SK-N-MC (cell line): ENCODE measurements at regions not wholly inside any gene's neighbourhood (a gene's known extent, or its start where the extent isn't known, plus 50 kb on each side); places are given as distances from the start of the nearest gene placed in this dataset.

Experiments
- DNase-seq: peaks from one replicate; pipeline ENCODE4 v3.0.0-alpha.2; 2011; ENCODE audit warnings: low read depth, low spot score
- H3K27ac ChIP-seq: fragments of 200-600 bp; sonication (generic); 2 replicates; pipeline ENCODE4 v1.5.1; 2016; ENCODE audit warnings: mixed run types
- H3K36me3 ChIP-seq: fragments of 200-600 bp; sonication (generic); 2 replicates; pipeline ENCODE4 v1.6.1; 2017; ENCODE audit warnings: antibody characterized with exemption, low read length, mixed read lengths; ENCODE audit not compliant: insufficient read depth
- H3K4me3 ChIP-seq: fragments of 200-600 bp; sonication (generic); 2 replicates; pipeline ENCODE4 v1.5.1; 2016
- H3K9ac ChIP-seq: fragments of 200-600 bp; sonication (generic); 2 replicates; pipeline ENCODE4 v1.8.0; 2017; ENCODE audit warnings: mixed run types, mixed read lengths; ENCODE audit not compliant: insufficient read length
- H3K9me3 ChIP-seq: fragments of 200-600 bp; sonication (generic); 2 replicates; pipeline ENCODE4 v1.6.1; 2017; ENCODE audit warnings: low read depth, mild to moderate bottlenecking, antibody characterized with exemption, low read length, moderate library complexity, mixed read lengths
- EZH2 ChIP-seq: fragments of 200-600 bp; sonication (generic); IDR thresholded peaks from one replicate; pipeline ENCODE4 v1.6.1; 2017; ENCODE audit warnings: antibody characterized with exemption
- FOXP2 ChIP-seq: optimal IDR thresholded peaks from 2 replicates; pipeline ENCODE3; 2011; ENCODE audit warnings: mild to moderate bottlenecking, moderate library complexity; ENCODE audit not compliant: insufficient read depth; ENCODE audit errors: extremely low read length, control extremely low read depth
- POLR2AphosphoS5 ChIP-seq: IDR thresholded peaks from 2 replicates; pipeline ENCODE4 v1.6.1; 2012; ENCODE audit warnings: mild to moderate bottlenecking, low read depth, low read length, borderline replicate concordance

DNA sequence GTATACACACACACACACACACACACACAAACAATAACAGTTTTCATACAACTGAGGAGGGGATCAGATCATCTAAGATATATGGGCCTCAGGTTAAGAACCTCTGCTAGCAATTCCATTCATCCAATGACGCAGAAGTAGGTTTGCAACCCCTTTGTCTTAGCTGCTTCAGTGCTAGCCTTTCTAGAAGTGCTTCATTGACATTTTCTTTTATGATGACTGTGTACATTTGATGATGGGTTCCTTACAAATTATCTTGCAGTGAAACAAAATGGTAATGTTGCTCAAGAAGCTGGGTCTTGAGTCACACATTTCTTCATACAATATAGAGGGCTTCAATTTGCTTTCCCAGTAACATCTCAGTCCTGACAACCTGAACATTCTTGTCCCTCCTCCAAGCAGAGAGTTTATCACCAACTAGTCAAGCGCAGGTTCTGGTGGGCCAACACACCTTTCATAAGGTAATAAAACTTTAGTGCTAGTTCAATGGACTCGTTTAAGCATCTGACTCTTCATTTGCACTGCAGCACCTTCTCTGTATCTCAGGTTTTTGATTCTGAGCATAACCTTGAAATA, 269.5 kb downstream of the CNTN3 start:
- DNase-seq = no peak
- Histone ChIP-seq H3K27ac (no peak overlapping the region), H3K36me3 (no peaks in the 10 kb centered on the region)

DNA sequence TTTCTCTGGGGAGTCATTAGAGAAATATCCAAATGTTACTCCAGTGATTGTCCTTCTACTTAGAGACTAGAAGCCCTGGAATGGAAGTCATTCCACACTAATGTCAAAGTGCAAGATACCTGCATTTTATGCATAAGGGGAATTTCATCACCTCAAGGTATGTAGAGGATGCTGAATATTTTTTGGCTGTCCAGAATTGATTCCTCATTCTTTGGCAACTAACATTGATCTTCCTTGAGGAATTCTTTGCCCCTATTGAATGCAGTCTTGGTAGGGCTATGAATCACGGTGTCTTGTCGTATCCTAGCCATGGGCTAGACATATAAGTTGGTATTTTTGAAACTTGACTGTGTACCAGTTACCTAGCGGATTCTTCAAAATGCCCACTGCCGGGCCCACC, 271.1 kb downstream of the CNTN3 start:
- no peaks in the 10 kb centered on the region for H3K36me3 ChIP-seq
- no peak overlapping the region for H3K4me3 ChIP-seq
- no peak for TF ChIP-seq POLR2AphosphoS5
- TF ChIP-seq FOXP2 = no peak
- no peak for TF ChIP-seq EZH2
- H3K9me3 ChIP-seq = no peaks in the 10 kb centered on the region
- no peak overlapping the region for H3K9ac ChIP-seq
- no peak overlapping the region for H3K27ac ChIP-seq
- DNase-seq = no peak

More for the DNA sequence above, 269.5 kb downstream of the CNTN3 start:
- no peak for TF ChIP-seq EZH2
- TF ChIP-seq POLR2AphosphoS5 = no peak
- TF ChIP-seq FOXP2 = no peak
- no peak overlapping the region for H3K9ac ChIP-seq
- no peak overlapping the region for H3K4me3 ChIP-seq
- no peaks in the 10 kb centered on the region for H3K9me3 ChIP-seq

DNA sequence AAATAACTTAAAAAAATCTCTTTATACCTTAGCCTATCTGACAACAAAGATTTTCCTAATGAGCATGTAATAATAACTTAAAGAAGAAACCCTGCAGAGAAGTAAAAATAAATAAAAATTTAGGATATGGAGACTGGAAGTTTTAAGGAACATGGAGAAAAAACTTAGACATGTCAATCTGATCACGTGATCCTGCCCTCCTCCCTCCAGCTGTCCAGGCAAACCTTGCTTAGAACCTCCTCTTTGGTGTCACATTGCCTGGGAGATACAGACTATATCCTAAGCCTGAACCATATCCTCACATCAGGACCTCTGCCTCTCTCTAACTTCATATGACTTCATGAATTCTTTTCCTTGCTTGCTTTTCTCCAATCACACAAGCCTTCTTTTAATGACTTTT, 275.5 kb downstream of the CNTN3 start:
- Histone ChIP-seq H3K36me3 (no peaks in the 10 kb centered on the region), H3K9ac (no peak overlapping the region), H3K9me3 (no peaks in the 10 kb centered on the region), H3K27ac (no peak overlapping the region), H3K4me3 (no peak overlapping the region)
- TF ChIP-seq FOXP2 = no peak
- TF ChIP-seq EZH2 = no peak
- no peak for TF ChIP-seq POLR2AphosphoS5
- no peak for DNase-seq

DNA sequence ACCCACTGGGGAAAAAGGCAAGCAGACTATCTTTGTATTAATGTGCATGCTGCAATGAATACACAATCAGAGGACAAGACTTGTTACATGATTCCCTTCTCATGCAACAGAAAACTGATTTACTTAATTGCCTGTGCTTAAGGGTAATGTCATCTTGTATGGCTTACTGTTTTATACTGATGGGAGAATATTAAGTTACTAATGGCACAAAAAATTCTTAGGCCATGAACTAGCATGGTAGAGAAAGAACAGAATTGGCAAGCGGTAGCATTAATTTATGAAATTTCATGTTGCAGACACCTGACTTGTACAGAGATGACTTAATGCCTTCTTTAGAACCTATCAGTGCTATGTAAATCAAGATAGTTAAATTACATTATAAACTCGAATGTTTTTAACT, 282.3 kb downstream of the CNTN3 start:
- DNase-seq = no peak
- Histone ChIP-seq H3K9me3 (no peaks in the 10 kb centered on the region), H3K4me3 (no peak overlapping the region), H3K36me3 (no peaks in the 10 kb centered on the region), H3K27ac (no peak overlapping the region), H3K9ac (no peak overlapping the region)
- no peak for TF ChIP-seq POLR2AphosphoS5

DNA sequence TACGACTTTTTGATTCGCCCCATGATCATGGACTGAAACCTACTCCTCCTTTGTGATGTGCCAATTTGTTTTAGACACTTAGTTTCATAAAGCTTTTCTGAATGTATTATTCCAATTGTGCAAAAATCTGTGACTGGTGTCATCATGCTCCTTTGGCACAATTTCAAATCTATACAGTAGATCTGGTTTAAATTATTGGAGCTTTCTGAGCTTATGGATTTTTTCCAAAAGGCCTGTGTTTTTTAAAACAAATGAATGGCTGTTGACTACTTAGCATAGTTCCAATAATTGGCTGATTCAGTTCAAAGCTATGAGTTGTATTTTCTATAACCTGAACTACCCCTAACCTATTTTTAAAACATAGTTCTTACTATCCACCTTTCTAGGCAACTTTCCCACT, 282.7 kb downstream of the CNTN3 start:
- Histone ChIP-seq H3K36me3 (no peaks in the 10 kb centered on the region), H3K4me3 (no peak overlapping the region), H3K27ac (no peak overlapping the region), H3K9me3 (no peaks in the 10 kb centered on the region), H3K9ac (no peak overlapping the region)
- TF ChIP-seq FOXP2 (no peak), EZH2 (no peak), POLR2AphosphoS5 (no peak)
- DNase-seq = no peak

DNA sequence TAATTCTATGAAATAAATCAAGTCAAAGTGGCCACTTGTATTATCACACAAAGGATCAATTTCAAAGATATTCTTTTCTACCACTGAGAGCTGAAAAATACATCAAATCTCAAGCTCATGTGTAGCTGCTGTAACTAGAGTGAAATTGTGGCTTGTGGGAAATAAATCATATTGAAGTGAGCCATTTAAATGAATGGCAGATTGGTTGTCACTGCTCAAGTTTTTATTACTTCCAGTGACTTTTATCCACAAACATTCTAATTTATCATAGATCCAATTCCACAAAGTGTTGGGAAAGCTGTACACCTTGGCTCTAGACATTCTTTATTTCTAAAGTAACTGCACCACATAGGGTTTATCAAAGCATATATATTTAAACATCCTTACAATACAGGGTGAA, 285.4 kb downstream of the CNTN3 start:
- Histone ChIP-seq H3K27ac (no peak overlapping the region), H3K4me3 (no peak overlapping the region), H3K36me3 (no peaks in the 10 kb centered on the region), H3K9me3 (no peaks in the 10 kb centered on the region), H3K9ac (no peak overlapping the region)
- DNase-seq = no peak
- TF ChIP-seq POLR2AphosphoS5 (no peak), EZH2 (no peak), FOXP2 (no peak)

DNA sequence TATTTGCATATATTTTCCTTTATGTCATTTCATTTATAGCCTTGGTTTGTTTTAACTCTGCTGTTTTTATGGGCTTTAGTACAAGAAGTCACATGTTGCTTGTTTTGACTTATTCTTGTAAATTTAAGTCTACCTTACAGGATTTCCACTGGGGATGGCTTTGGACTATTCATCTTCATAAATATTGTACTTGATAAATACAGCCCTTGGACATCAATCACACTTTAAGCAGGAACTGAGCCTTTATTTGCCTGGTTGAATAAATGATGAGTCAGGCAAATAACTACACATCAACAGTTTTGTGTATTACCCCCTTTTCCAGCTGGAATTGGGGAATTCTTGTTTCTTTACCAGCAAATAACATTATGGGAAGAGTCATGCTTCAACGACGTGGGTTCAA, 286.0 kb downstream of the CNTN3 start:
- no peak for DNase-seq
- no peaks in the 10 kb centered on the region for H3K36me3 ChIP-seq
- no peak overlapping the region for H3K4me3 ChIP-seq
- H3K9ac ChIP-seq = no peak overlapping the region
- H3K9me3 ChIP-seq = no peaks in the 10 kb centered on the region
- no peak for TF ChIP-seq POLR2AphosphoS5
- no peak for TF ChIP-seq FOXP2
- TF ChIP-seq EZH2 = no peak
- H3K27ac ChIP-seq = no peak overlapping the region

DNA sequence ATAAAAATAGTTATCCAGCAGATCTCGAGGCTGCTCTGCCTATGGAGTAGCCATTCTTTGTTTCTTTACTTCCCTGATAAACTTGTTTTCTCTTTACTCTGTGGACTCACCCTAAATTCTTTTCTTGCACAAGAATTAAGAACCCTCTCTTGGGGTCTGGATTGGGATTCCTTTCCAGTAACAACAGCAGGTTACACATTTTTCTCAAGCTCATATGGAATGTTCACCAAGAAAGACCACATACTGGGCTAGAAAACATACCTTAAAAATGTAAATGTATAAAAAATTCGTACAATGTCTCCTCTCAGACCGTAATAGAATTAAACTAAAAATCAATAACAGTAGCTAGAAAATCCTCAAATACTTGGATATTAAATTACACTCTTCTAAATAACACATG, 299.2 kb downstream of the CNTN3 start:
- Histone ChIP-seq H3K9ac (no peak overlapping the region), H3K27ac (no peak overlapping the region), H3K36me3 (no peaks in the 10 kb centered on the region), H3K4me3 (no peak overlapping the region), H3K9me3 (no peaks in the 10 kb centered on the region)
- no peak for DNase-seq
- no peak for TF ChIP-seq FOXP2
- no peak for TF ChIP-seq POLR2AphosphoS5
- no peak for TF ChIP-seq EZH2

DNA sequence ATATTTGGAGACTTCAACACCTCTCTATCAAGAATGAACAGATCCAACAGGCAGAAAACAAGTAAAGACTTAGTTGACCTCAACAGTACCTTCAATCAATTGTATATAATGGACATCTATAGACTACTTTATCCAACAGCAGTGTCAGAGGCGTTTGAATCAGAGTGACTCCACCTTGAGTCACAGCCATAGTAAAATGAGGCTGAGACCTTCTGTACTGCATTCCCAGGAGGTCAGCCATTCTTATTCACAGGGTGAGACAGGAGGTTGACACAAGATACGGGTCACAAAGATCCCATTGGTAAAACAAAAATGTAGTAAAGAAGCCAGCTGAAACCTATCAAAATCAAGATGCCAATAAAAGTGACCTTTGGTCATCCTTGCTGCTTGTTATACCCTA, 299.8 kb downstream of the CNTN3 start:
- no peak for DNase-seq
- H3K9me3 ChIP-seq = no peaks in the 10 kb centered on the region
- TF ChIP-seq POLR2AphosphoS5 (no peak), FOXP2 (no peak), EZH2 (no peak)
- no peak overlapping the region for H3K9ac ChIP-seq
- no peak overlapping the region for H3K4me3 ChIP-seq
- no peak overlapping the region for H3K27ac ChIP-seq
- no peaks in the 10 kb centered on the region for H3K36me3 ChIP-seq
